IMR-90 (cell line): ENCODE measurements at regions not wholly inside any gene's neighbourhood (a gene's known extent, or its start where the extent isn't known, plus 50 kb on each side); places are given as distances from the start of the nearest gene placed in this dataset.

Experiments used
- ATAC-seq: fragments of 200-7000 bp; cut with Tn5 transposase; 2 replicates; pipeline ENCODE4 v1.9.1; 2020; ENCODE audit warnings: low read depth, mild to moderate bottlenecking, moderate library complexity
- BruUV-seq: library from RNA; stranded (reverse); fragments of 400-500 nt; replicated peaks from 2 replicates; lab custom pipeline; 2021; lab: Mats Ljungman, UMichigan
- CTCF ChIA-PET: fragments of 300-600 bp; formaldehyde crosslinking; extraction: SDS; loops from one replicate; lab custom pipeline; 2021; ENCODE audit warnings: antibody characterized with exemption; lab: Yijun Ruan, JAX
- POLR2A ChIA-PET: fragments of 300-600 bp; sonication (Branson Sonifier 250); formaldehyde crosslinking; loops from one replicate; lab custom pipeline; 2022; ENCODE audit warnings: antibody characterized with exemption; ENCODE audit not compliant: unreplicated experiment; lab: Charles Lee
- DNase-seq: peaks from one replicate; pipeline ENCODE4 v3.0.0; 2013
- H2AFZ ChIP-seq: replicated peaks from 2 replicates; pipeline ENCODE3; 2013; ENCODE audit warnings: low read length, mild to moderate bottlenecking; ENCODE audit not compliant: poor library complexity
- H2AK5ac ChIP-seq: 2 replicates; pipeline ENCODE4 v1.6.1; 2013; ENCODE audit warnings: low read depth, low read length, inconsistent platforms
- H2AK9ac ChIP-seq: replicated peaks from 2 replicates; pipeline ENCODE3; 2013; ENCODE audit warnings: mild to moderate bottlenecking, low read depth, low read length, moderate library complexity; ENCODE audit not compliant: poor library complexity
- H2BK120ac ChIP-seq: 2 replicates; pipeline ENCODE4 v1.6.1; 2013; ENCODE audit warnings: low read depth, low read length, inconsistent platforms
- H2BK15ac ChIP-seq: 3 replicates; pipeline ENCODE4 v1.6.1; 2013; ENCODE audit warnings: low read depth, low read length, inconsistent platforms
- H2BK20ac ChIP-seq: 2 replicates; pipeline ENCODE4 v1.6.1; 2013; ENCODE audit warnings: low read depth, mild to moderate bottlenecking, inconsistent platforms, low read length, moderate library complexity
- H2BK5ac ChIP-seq: 2 replicates; pipeline ENCODE4 v1.6.1; 2013; ENCODE audit warnings: mild to moderate bottlenecking, low read depth, low read length, inconsistent platforms; ENCODE audit not compliant: poor library complexity, severe bottlenecking
- H3K14ac ChIP-seq: replicated peaks from 2 replicates; pipeline ENCODE4 v1.6.1; 2013; ENCODE audit warnings: low read depth, low read length, inconsistent platforms
- H3K18ac ChIP-seq: 2 replicates; pipeline ENCODE4 v1.6.1; 2013; ENCODE audit warnings: low read depth, low read length, control low read depth
- H3K23ac ChIP-seq: 2 replicates; pipeline ENCODE4 v1.6.1; 2013; ENCODE audit warnings: low read depth, low read length, inconsistent platforms
- H3K27ac ChIP-seq: 2 replicates; pipeline ENCODE4 v1.5.1; 2013; ENCODE audit warnings: mild to moderate bottlenecking, control low read depth, low read length; ENCODE audit not compliant: insufficient read depth
- H3K27me3 ChIP-seq: 2 replicates; pipeline ENCODE4 v1.6.1; 2013; ENCODE audit warnings: low read length; ENCODE audit not compliant: control insufficient read depth, insufficient read depth
- H3K36me3 ChIP-seq: 2 replicates; pipeline ENCODE4 v1.6.1; 2013; ENCODE audit warnings: low read length, mixed read lengths; ENCODE audit not compliant: control insufficient read depth, insufficient read depth
- H3K4ac ChIP-seq: 2 replicates; pipeline ENCODE4 v1.6.1; 2013; ENCODE audit warnings: low read depth, low read length, inconsistent platforms
- H3K4me1 ChIP-seq: 2 replicates; pipeline ENCODE4 v1.6.1; 2013; ENCODE audit warnings: low read length, mixed read lengths; ENCODE audit not compliant: control insufficient read depth, insufficient read depth
- H3K4me2 ChIP-seq: 2 replicates; pipeline ENCODE4 v1.6.1; 2013; ENCODE audit warnings: low read depth, mild to moderate bottlenecking, control low read depth, low read length, moderate library complexity
- H3K4me3 ChIP-seq: 2 replicates; pipeline ENCODE4 v1.5.1; 2013; ENCODE audit warnings: low read depth, mild to moderate bottlenecking, control low read depth, low read length, moderate library complexity; ENCODE audit not compliant: insufficient read depth
- H3K56ac ChIP-seq: 2 replicates; pipeline ENCODE4 v1.6.1; 2013; ENCODE audit warnings: low read length, inconsistent platforms; ENCODE audit not compliant: insufficient read depth; ENCODE audit errors: extremely low read depth
- H3K79me1 ChIP-seq, 2 experiments: 2 replicates each; pipeline ENCODE4 v1.6.1; 2013; ENCODE audit warnings: low read length in 2 of 2, inconsistent platforms in 1 of 2, low read depth in 1 of 2
- H3K9ac ChIP-seq: 2 replicates; pipeline ENCODE4 v1.6.1; 2013; ENCODE audit warnings: low read depth, low read length, control low read depth
- H3K9me1 ChIP-seq: 2 replicates; pipeline ENCODE4 v1.6.1; 2013; ENCODE audit warnings: low read length, inconsistent platforms; ENCODE audit not compliant: insufficient read depth
- H3K9me3 ChIP-seq: 2 replicates; pipeline ENCODE4 v1.6.1; 2013; ENCODE audit warnings: low read length; ENCODE audit not compliant: control insufficient read depth, insufficient read depth
- H4K20me1 ChIP-seq: 2 replicates; pipeline ENCODE4 v1.6.1; 2013; ENCODE audit warnings: low read length, inconsistent platforms; ENCODE audit not compliant: insufficient read depth
- H4K5ac ChIP-seq: 2 replicates; pipeline ENCODE4 v1.6.1; 2013; ENCODE audit warnings: mild to moderate bottlenecking, low read depth, low read length, control low read depth
- H4K8ac ChIP-seq, 2 experiments: 2 replicates each; pipeline ENCODE4 v1.6.1; 2013; ENCODE audit warnings: low read depth in 2 of 2, low read length in 2 of 2, control low read depth in 1 of 2, inconsistent platforms in 1 of 2
- H4K91ac ChIP-seq: 2 replicates; pipeline ENCODE4 v1.6.1; 2013; ENCODE audit warnings: low read depth, low read length, inconsistent platforms; ENCODE audit not compliant: insufficient read depth
- BHLHE40 ChIP-seq: fragments of 150-350 bp; IDR thresholded peaks from 2 replicates; pipeline ENCODE4 v1.6.1; 2016; ENCODE audit warnings: mild to moderate bottlenecking, low read depth, low read length
- CEBPB ChIP-seq: IDR thresholded peaks from 2 replicates; pipeline ENCODE4 v1.6.1; 2012; ENCODE audit warnings: low read depth, low read length, improper control_type of control experiment
- CHD1 ChIP-seq: IDR thresholded peaks from 2 replicates; pipeline ENCODE4 v1.6.1; 2012; ENCODE audit warnings: low read depth, low read length, improper control_type of control experiment
- FOS ChIP-seq: fragments of 150-350 bp; IDR thresholded peaks from 2 replicates; pipeline ENCODE4 v1.6.1; 2016; ENCODE audit warnings: low read depth, low read length
- MAFK ChIP-seq: IDR thresholded peaks from 2 replicates; pipeline ENCODE4 v1.6.1; 2012; ENCODE audit warnings: low read depth, low read length, improper control_type of control experiment
- MAZ ChIP-seq: IDR thresholded peaks from 2 replicates; pipeline ENCODE4 v1.6.1; 2012; ENCODE audit warnings: low read depth, mild to moderate bottlenecking, low read length, improper control_type of control experiment, moderate library complexity, borderline replicate concordance
- MXI1 ChIP-seq: IDR thresholded peaks from 2 replicates; pipeline ENCODE4 v1.6.1; 2012; ENCODE audit warnings: low read depth, mild to moderate bottlenecking, low read length, moderate library complexity, borderline replicate concordance
- NFE2L2 ChIP-seq: fragments of 150-350 bp; IDR thresholded peaks from 2 replicates; pipeline ENCODE4 v1.6.1; 2016; ENCODE audit warnings: low read depth, mild to moderate bottlenecking, low read length
- POLR2A ChIP-seq: IDR thresholded peaks from 2 replicates; pipeline ENCODE4 v1.6.1; 2012; ENCODE audit warnings: mild to moderate bottlenecking, low read depth, low read length
- RAD21 ChIP-seq: IDR thresholded peaks from 2 replicates; pipeline ENCODE4 v1.6.1; 2012; ENCODE audit warnings: low read length, improper control_type of control experiment
- RCOR1 ChIP-seq: IDR thresholded peaks from 2 replicates; pipeline ENCODE4 v1.6.1; 2012; ENCODE audit warnings: mild to moderate bottlenecking, low read length, improper control_type of control experiment; ENCODE audit not compliant: insufficient replicate concordance
- RFX5 ChIP-seq: IDR thresholded peaks from 2 replicates; pipeline ENCODE4 v1.8.0; 2012; ENCODE audit warnings: low read depth, mild to moderate bottlenecking, low read length, moderate library complexity
- SMC3 ChIP-seq: fragments of 150-350 bp; IDR thresholded peaks from 2 replicates; pipeline ENCODE4 v1.6.1; 2016; ENCODE audit warnings: low read depth, mild to moderate bottlenecking, antibody characterized with exemption, low read length, moderate library complexity
- WGBS, 2 experiments: methylation state at CpG; one replicate each; pipeline versions ENCODE4 v1.1.5 to v1.1.7; 2013; ENCODE audit warnings: missing lambda C conversion rate in 2 of 2; ENCODE audit not compliant: insufficient read length in 1 of 2; ENCODE audit errors: extremely low coverage in 2 of 2; 5-methylcytosine and 5-hydroxymethylcytosine counted together
- dilution Hi-C: fragments of 300-500 bp; cut with HindIII; formaldehyde crosslinking; loops from one replicate; pipeline ENCODE4 v1.14.3; 2018; ENCODE audit warnings: low sequenced_read_pairs; ENCODE audit not compliant: unreplicated experiment
- in situ Hi-C: fragments of 300-500 bp; cut with MboI; formaldehyde crosslinking; loops from 3 replicates; pipeline ENCODE4 v1.14.3; 2019; ENCODE audit warnings: low sequenced_read_pairs, inconsistent platforms, mixed read lengths
- intact Hi-C: fragments of 100-400 bp; cut with micrococcal nuclease; formaldehyde crosslinking; loops from 2 replicates; pipeline ENCODE4 v1.10.0; 2022
- TF ChIP-seq, protein P1 (sequence below): conservative IDR thresholded peaks from 2 replicates; pipeline ENCODE4 v1.5.1; 2012; ENCODE audit warnings: mild to moderate bottlenecking, low read depth, low read length, improper control_type of control experiment
- TF ChIP-seq, protein P2 (sequence below): fragments of 150-350 bp; IDR thresholded peaks from 2 replicates; pipeline ENCODE4 v1.6.1; 2017; ENCODE audit warnings: mild to moderate bottlenecking, antibody characterized with exemption, low read length, low read depth
- TF ChIP-seq, protein P3 (sequence below): fragments of 150-350 bp; IDR thresholded peaks from 2 replicates; pipeline ENCODE4 v1.6.1; 2016; ENCODE audit warnings: low read depth, mild to moderate bottlenecking, low read length, moderate library complexity, borderline replicate concordance

DNA sequence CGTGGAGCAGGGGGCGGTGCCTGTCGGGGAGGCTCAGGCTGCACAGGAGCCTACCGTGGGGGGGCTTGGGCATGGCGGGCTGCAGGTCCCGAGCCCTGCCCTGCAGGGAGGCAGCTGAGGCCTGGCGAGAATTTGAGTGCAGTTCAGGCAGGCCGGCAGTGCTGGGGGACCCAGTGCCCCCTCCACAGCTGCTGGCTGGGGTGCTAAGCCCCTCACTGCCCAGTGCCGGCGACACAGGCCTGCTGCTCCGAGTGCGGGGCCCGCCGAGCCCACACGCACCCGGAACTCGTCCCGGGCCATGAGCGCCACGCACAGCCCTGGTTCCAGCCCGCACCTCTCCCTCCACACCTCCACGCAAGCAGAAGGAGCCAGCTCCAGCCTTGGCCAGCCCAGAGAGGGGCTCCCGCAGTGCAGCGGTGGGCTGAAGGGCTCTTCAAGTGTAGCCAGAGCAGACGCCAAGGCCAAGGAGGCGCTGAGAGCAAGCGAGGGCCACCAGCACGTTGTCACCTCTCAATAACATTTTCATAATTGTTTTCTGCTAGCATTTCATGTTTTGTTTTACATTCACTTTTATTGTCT lies 1378.9 kb upstream of the CELF4 start:
- TF ChIP-seq MAZ (no peak), CEBPB (no peak), MXI1 (no peak), BHLHE40 (no peak), MAFK (no peak), SMC3 (no peak), POLR2A (no peak), NFE2L2 (no peak), FOS (no peak), RFX5 (no peak), RCOR1 (no peak), CHD1 (no peak), RAD21 (no peak)
- TF ChIP-seq, protein P1, sequence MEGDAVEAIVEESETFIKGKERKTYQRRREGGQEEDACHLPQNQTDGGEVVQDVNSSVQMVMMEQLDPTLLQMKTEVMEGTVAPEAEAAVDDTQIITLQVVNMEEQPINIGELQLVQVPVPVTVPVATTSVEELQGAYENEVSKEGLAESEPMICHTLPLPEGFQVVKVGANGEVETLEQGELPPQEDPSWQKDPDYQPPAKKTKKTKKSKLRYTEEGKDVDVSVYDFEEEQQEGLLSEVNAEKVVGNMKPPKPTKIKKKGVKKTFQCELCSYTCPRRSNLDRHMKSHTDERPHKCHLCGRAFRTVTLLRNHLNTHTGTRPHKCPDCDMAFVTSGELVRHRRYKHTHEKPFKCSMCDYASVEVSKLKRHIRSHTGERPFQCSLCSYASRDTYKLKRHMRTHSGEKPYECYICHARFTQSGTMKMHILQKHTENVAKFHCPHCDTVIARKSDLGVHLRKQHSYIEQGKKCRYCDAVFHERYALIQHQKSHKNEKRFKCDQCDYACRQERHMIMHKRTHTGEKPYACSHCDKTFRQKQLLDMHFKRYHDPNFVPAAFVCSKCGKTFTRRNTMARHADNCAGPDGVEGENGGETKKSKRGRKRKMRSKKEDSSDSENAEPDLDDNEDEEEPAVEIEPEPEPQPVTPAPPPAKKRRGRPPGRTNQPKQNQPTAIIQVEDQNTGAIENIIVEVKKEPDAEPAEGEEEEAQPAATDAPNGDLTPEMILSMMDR: no peak
- TF ChIP-seq, protein P2, sequence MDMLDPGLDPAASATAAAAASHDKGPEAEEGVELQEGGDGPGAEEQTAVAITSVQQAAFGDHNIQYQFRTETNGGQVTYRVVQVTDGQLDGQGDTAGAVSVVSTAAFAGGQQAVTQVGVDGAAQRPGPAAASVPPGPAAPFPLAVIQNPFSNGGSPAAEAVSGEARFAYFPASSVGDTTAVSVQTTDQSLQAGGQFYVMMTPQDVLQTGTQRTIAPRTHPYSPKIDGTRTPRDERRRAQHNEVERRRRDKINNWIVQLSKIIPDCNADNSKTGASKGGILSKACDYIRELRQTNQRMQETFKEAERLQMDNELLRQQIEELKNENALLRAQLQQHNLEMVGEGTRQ: no peak
- TF ChIP-seq, protein P3, sequence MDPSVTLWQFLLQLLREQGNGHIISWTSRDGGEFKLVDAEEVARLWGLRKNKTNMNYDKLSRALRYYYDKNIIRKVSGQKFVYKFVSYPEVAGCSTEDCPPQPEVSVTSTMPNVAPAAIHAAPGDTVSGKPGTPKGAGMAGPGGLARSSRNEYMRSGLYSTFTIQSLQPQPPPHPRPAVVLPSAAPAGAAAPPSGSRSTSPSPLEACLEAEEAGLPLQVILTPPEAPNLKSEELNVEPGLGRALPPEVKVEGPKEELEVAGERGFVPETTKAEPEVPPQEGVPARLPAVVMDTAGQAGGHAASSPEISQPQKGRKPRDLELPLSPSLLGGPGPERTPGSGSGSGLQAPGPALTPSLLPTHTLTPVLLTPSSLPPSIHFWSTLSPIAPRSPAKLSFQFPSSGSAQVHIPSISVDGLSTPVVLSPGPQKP: no peak
- H3K9ac ChIP-seq: no peak overlapping the region
- no peak overlapping the region for H3K56ac ChIP-seq
- intact Hi-C loops (no loop called here), in situ Hi-C loops (no loop called here), dilution Hi-C loops (no loop called here)
- no peak overlapping the region for H3K4ac ChIP-seq
- ATAC-seq (no peak), DNase-seq (no peak)
- H2AK9ac ChIP-seq: no peak overlapping the region
- H3K27me3 ChIP-seq: no peaks in the 10 kb centered on the region
- no peaks in the 10 kb centered on the region for H3K9me1 ChIP-seq
- no peak overlapping the region for H3K4me3 ChIP-seq
- no peak overlapping the region for H2BK15ac ChIP-seq
- H3K14ac ChIP-seq: no peak overlapping the region
- H2BK5ac ChIP-seq: no peak overlapping the region
- no peaks in the 10 kb centered on the region for H3K36me3 ChIP-seq
- H3K18ac ChIP-seq: no peak overlapping the region
- no peak overlapping the region for H2BK120ac ChIP-seq
- POLR2A ChIA-PET: no interaction called here
- H3K4me1 ChIP-seq: no peaks in the 10 kb centered on the region
- no peak overlapping the region for H2AFZ ChIP-seq
- no TSS peak for BruUV-seq
- no peaks in the 10 kb centered on the region for H4K20me1 ChIP-seq
- no peak overlapping the region for H2BK20ac ChIP-seq
- peaks cover 11% of the 10 kb centered on the region for H3K9me3 ChIP-seq
- no peak overlapping the region for H3K4me2 ChIP-seq
- no peak overlapping the region for H2AK5ac ChIP-seq
- H4K8ac ChIP-seq: no peak overlapping the region
- H4K5ac ChIP-seq: no peak overlapping the region
- H3K79me1 ChIP-seq: no peaks in the 10 kb centered on the region
- H4K91ac ChIP-seq: no peak overlapping the region
- no peak overlapping the region for H3K27ac ChIP-seq
- 74% methylated on average over 10 of the region's 28 CpGs; no CpG with 5 or more reads in 1 of the 2 experiments for WGBS, 2 experiments
- CTCF ChIA-PET: no interaction called here
- H3K23ac ChIP-seq: no peak overlapping the region
